Activated T-helper 1 cell treated with Interleukin-2 at 50 U/mL for 16 hours (primary cell): ENCODE measurements at regions not wholly inside any gene's neighbourhood (a gene's known extent, or its start where the extent isn't known, plus 50 kb on each side); places are given as distances from the start of the nearest gene placed in this dataset.
"Not testable (repeated sequence)": the region's sequence is repeated elsewhere in the genome, so short reads cannot be mapped to it uniquely, and the experiment has no call there.

Source experiments
- DNase-seq: peaks from one replicate; pipeline ENCODE4 v3.0.0-alpha.2; 2020; ENCODE audit warnings: low read depth

- DNase-seq = no peak
Observed at GRCh38 chr2:37570773-37571586, 100.5 kb downstream of the CDC42EP3 start.

DNA sequence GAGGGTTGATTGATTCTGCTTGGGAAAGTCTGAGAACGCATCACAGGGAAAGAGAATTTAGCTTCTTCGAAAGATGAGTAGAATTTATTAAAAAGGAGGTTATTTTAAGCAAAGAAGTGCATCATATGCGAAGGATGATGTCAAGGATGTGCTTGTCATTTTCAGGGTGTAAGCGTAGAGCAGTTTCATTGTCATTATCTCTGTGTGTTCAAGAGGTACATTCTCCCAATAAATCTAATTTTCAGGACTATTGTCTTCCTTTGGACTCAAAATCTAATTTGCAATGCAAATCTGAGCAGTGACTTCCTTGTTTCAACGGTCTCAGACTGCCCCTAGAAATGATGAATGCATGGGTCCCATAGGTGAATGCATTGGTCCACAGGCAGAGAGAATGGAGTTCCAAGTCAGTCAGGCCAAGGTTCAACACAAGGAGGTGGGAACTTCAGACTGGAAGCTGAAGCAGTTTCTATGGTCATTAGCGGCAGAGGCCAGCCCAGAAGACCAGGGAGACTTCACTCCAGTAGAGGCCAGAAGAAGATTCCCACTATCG lies 99.8 kb downstream of the CDC42EP3 start:
- no peak for DNase-seq

GRCh38 chr2:37573451-37574388 lies 97.7 kb downstream of the CDC42EP3 start:
- DNase-seq = no peak

GRCh38 chr2:37575780-37576179 lies 95.7 kb downstream of the CDC42EP3 start:
- DNase-seq = no peak

- DNase-seq = not testable (repeated sequence)
Observed at GRCh38 chr2:37576194-37576593, 95.2 kb downstream of the CDC42EP3 start.

- no peak for DNase-seq
Observed at GRCh38 chr2:37576831-37577230, 94.6 kb downstream of the CDC42EP3 start.

- DNase-seq = no peak
Observed at GRCh38 chr2:37579192-37579713, 92.2 kb downstream of the CDC42EP3 start.

DNA sequence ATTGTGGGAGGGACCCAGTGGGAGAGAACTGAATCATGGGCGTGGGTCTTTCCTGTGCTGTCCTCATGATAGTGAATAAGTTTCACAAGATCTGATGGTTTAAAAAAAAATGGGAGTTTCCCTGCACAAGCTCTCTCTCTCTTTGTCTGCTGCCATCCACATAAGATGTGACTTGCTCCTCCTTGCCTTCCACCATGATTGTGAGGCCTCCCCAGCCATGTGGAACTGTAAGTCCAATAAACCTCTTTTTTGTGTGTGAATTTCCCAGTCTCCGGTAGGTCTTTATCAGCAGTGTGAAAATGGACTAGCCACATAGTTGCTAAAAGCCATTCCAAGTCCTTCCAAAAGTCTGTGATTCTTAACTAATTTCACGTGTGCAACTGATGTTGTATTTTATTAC lies 91.5 kb downstream of the CDC42EP3 start:
- not testable (repeated sequence) for DNase-seq

- DNase-seq = no peak
Observed at GRCh38 chr2:37581433-37581832, 90.0 kb downstream of the CDC42EP3 start.

- no peak for DNase-seq
Observed at GRCh38 chr2:37582481-37583220, 88.8 kb downstream of the CDC42EP3 start.

GRCh38 chr2:37583402-37583801 lies 88.0 kb downstream of the CDC42EP3 start:
- DNase-seq = no peak

GRCh38 chr2:37583867-37584266 lies 87.6 kb downstream of the CDC42EP3 start:
- DNase-seq = no peak

DNA sequence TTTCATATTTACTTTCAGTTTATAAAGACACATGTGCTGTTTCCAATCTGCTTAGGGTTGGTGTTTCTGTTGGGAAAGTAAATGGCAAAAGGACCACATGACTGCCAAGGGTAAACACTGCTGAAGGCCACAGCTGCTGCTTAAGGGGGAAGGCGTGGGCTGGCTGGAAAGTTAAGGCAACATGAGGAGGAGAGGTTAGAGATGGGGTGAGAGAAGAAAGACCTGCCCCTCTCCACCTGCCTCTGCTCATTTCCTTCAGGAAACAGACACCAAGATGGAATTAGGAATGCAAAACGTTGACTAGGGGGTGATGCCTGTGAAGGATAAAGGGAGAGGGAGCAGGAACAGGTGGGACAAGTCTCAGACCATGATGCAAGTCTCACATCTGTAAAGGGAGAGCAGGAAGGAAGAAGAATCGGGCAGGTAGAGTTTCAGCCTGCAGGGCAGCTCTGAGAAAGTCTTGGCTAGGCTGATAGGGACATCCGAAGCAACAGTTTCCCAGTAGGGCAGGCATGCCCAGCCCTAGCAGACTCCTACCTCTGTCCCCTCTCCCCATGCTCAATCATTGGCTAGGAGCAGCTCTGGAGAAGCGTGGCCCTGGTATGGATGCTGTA lies 86.0 kb downstream of the CDC42EP3 start:
- DNase-seq = no peak

DNA sequence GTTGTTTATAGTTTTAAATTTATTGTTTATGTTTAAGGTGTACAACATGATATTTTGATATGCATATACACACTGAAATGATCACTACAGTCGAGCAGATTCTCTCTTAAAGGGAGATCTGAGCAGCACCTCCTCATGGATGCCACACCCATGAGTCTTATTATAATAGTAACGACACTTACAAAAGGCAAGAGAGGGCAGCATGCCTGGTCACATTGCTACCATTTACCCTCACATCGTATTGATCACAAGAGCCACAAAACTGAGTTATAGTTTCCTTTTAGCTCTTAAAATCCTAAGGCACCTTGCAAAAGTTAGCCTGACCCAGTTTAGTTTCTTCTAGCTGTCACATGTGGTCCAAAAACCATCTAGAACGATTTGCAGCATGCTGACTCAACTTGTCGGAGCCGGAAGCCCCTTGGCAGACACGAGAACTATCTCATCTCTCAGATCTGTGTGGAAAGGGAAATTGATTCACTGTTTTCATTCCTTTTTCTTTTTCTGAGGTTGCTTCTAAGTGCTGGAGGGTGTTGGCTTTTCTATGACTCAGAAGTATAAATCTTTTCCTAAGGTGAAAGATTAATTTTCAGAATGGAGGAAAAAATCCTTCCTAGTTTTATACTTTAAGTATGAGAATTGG lies 85.3 kb downstream of the CDC42EP3 start:
- DNase-seq = peak; percentile 58

DNA sequence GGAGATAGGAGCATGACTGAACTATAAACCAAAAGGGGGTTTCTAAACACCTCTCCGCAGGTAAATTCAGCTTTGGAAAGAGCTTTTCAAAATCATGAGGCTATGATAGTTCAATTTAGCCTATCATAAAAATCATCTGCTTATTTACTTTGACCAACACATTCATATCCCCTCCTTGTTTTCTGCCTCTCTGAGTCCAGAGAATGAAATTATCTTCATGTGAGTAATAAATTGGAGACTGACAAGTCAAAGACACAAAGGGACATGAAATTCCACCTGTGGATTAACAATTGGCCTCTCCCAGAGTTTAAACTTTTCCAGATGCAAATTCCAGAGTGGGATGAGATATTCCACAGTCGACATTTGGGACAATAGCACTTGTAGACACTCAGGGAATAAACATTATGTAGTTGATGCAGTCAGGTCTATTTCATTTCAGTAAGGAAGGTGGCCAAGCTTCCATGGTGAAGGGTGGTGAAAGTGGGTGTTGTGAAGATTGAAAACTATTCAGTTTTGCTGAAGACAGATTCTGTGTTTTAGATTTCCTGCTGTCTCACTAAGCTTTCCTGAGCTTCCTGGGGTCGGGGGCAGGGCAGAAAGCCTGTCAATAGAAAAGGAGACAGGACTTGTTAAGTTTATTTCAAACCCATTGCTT lies 84.7 kb downstream of the CDC42EP3 start:
- DNase-seq = no peak

DNA sequence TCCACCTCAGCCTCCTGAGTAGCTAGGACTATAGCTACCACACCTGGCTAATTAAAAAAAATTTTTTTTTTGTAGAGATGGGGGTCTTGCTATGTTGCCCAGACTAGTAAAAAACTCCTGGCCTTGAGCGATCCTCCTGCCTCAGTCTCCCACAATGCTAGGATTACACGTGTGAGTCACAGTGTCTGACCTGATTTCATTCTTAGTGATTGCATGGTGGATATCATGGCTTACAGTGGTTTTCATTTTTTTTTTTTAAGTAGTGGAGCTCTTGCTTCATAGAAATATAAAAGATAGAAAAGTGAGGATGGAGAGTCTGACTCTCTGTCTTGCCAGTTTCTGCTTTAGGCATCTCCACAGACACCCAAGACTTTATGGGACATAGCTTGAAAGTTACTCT lies 83.6 kb downstream of the CDC42EP3 start:
- no peak for DNase-seq

DNA sequence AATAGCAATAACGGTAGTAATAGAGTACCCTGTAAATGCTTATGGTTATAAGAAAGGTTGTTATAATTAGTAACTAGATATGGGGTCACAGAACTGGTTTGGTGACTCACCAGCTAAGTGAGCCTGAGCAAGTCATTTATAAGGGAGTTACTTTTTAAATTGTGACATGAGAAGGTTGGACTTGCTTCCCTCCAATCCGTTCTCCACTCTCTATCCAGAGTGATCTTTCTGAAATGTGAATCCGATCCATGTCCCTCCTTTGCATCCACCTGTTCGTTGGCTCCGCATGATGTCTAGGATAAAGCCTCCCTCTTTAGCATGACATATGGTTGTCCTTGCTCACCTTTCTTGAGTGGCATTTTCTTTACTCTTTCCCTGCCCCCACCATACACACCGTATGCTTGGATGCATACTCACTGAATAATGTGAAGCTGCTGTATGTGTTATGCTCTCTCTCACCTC lies 83.1 kb downstream of the CDC42EP3 start:
- DNase-seq = no peak

DNA sequence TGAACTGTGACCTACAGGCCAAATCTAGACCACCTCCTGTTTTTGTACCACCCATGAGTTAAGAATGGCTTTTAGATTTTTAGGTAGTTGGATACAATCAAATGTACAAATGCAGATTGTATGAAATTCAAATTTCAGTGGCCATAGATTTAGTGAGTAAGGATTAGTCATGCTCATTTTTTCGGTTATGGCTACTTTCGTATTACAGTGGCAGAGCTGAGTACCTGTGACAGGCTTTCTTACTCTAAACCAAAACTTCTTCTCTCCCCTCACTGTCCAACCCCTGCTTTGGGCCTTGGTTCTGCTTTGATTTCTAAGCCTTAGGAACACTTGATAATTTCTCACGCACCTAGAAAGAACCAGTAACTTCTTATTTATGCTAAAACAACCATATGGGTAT lies 82.1 kb downstream of the CDC42EP3 start:
- no peak for DNase-seq

DNA sequence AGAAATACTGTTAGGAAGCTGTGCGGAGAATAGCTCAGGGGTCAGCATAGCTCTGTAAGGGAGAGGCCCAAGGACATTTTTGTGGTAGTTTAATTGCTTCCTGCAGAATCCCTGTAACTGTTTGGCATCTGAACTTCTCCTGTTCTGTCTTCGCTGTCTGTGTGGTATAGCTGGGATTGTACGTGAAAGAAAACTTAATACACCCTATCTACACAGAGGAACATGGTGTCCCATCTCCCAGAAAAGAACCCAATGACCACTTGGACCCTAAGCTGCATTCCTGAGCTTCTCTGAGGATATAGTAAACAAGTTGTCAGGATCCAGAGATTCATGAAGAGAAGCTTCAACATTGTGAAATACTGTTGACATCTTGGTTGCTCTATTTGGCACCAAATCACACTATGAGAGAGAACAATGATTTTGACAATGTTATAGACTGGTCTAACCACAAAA lies 81.3 kb downstream of the CDC42EP3 start:
- DNase-seq = no peak
